C4-2B (cell line): ENCODE measurements at regions not wholly inside any gene's neighbourhood (a gene's known extent, or its start where the extent isn't known, plus 50 kb on each side); places are given as distances from the start of the nearest gene placed in this dataset.

Source experiments
- H3K27ac ChIP-seq: fragments of 450-650 bp; 2 replicates; pipeline ENCODE4 v1.5.1; 2017
- CTCF ChIP-seq: fragments of 450-650 bp; conservative IDR thresholded peaks from 2 replicates; pipeline ENCODE4 v1.5.1; 2017; ENCODE audit warnings: mild to moderate bottlenecking
- ZFX ChIP-seq: fragments of 450-650 bp; IDR thresholded peaks from 2 replicates; pipeline ENCODE4 v1.6.1; 2017

- no peak overlapping the region for H3K27ac ChIP-seq
- TF ChIP-seq ZFX: no peak
- TF ChIP-seq CTCF: no peak
Measured at GRCh38 chr7:123260428-123260960, 60.7 kb upstream of the SLC13A1 start.

GRCh38 chr7:123259759-123260158, 60.0 kb upstream of the SLC13A1 start:
- H3K27ac ChIP-seq: no peak overlapping the region
- no peak for TF ChIP-seq ZFX
